SK-MEL-5 (cell line): ENCODE measurements at regions not wholly inside any gene's neighbourhood (a gene's known extent, or its start where the extent isn't known, plus 50 kb on each side); places are given as distances from the start of the nearest gene placed in this dataset.

ENCODE experiments used
- DNase-seq: peaks from one replicate; pipeline ENCODE4 v3.0.0-alpha.2; 2016; ENCODE audit warnings: low read depth, low spot score
- in situ Hi-C: cut with HindIII; loops from 2 replicates; pipeline ENCODE4 v1.10.0; 2016; ENCODE audit warnings: low sequenced_read_pairs, high pct_unique_total_duplicates, low pct_unique_long_range_greater_than_20kb

- in situ Hi-C loops, result no loop called here
- no peak for DNase-seq
Measured at GRCh38 chr1:170262276-170262939, 116.6 kb downstream of the NTMT2 start.

- DNase-seq, result no peak
- in situ Hi-C loops, result no loop called here
Measured at GRCh38 chr1:170265234-170265633, 119.5 kb downstream of the NTMT2 start.

GRCh38 chr1:170267317-170267716 lies 121.6 kb downstream of the NTMT2 start:
- in situ Hi-C loops, result no loop called here
- DNase-seq, result peak; percentile 55

- DNase-seq, result no peak
- in situ Hi-C loops, result no loop called here
Measured at GRCh38 chr1:170271430-170272161, 125.8 kb downstream of the NTMT2 start.

- in situ Hi-C loops, result no loop called here
- no peak for DNase-seq
Measured at GRCh38 chr1:170273291-170274130, 127.8 kb downstream of the NTMT2 start.

DNA sequence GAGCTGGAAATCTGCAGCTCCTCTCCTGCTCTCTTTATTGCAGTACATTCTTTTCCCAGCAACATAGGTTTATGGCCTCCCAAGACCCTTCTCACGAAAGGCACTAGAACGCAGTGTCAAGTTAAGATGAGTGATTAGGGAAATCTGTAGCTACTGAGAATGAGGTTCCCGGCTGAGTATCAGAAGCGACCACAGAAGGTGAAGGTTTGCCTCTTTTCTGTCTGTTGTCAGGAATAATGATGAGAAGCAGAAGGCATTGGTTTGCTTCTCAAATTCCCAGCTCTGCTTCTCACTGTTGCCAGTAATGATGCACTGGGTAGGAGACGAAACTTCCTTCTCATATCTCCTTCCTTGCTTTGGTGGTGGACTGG lies 128.4 kb downstream of the NTMT2 start:
- in situ Hi-C loops, result no loop called here

GRCh38 chr1:170277985-170278384 lies 132.2 kb downstream of the NTMT2 start:
- DNase-seq, result no peak
- in situ Hi-C loops, result no loop called here

More for the DNA sequence above, 128.4 kb downstream of the NTMT2 start:
- DNase-seq, result no peak

GRCh38 chr1:170284016-170284415 lies 138.3 kb downstream of the NTMT2 start:
- in situ Hi-C loops, result no loop called here

GRCh38 chr1:170284512-170284911 lies 138.8 kb downstream of the NTMT2 start:
- no peak for DNase-seq
- in situ Hi-C loops, result no loop called here

More at GRCh38 chr1:170284016-170284415, 138.3 kb downstream of the NTMT2 start:
- no peak for DNase-seq

GRCh38 chr1:170284951-170285350 lies 139.2 kb downstream of the NTMT2 start:
- DNase-seq, result no peak
- in situ Hi-C loops, result no loop called here

DNA sequence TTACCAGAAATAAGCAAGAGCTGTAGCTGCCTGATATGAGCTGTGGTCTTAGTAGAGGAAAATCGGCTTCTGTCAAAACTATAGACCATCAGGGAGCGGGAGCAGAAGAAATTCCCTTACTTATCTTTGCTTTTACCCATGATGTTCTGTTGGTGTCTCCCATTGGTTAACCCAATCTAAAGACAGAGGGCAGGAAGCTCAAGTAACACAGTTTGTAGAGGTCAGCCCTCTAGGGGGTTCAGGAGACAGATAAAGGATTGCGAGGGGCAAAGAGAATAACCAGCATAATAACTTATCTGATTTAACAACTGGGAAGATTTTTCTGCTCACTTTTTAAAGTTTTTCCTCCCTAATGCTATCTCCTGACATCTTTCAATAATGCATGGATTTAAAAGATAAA lies 142.4 kb downstream of the NTMT2 start:
- DNase-seq, result no peak

GRCh38 chr1:170290276-170290675 lies 144.5 kb downstream of the NTMT2 start:
- in situ Hi-C loops, result no loop called here
- no peak for DNase-seq

More for the DNA sequence above, 142.4 kb downstream of the NTMT2 start:
- in situ Hi-C loops, result no loop called here

DNA sequence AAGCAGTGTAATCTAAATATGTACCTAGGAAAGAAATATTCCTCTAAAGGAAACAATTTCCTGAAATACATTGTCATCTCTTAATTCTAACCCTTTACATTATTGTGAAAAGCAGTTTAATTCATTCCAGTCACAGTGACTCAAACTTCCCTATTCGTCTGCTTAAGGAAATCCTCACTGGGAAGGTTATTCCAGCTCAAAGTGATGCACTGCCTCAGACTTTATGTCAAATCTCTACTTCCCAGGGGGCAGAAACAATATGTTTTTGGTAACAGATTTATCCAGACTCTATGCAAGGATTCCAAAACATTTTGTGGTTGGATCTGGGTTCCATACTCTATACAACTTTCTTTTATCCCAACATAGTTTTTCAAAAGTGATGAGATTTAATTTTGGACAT lies 145.2 kb downstream of the NTMT2 start:
- no peak for DNase-seq
- in situ Hi-C loops, result no loop called here

DNA sequence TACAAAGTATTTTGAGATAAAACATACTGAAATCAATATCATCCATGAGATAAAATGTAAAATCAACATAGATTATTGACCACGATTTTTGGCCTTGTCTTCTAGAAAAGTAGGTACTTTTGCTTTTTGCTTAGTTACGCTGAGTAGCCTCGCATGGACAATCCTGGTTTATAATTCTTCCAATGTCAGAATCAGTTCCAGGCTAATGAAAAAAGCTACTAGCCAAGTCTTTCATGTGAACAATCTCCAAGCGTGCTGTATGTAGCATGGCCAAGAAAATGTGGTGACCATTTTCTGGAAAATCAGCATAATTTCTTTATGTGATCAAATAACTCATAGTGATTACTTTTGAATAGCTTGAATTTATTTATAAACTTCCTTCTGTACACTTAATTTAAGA lies 145.8 kb downstream of the NTMT2 start:
- DNase-seq, result no peak
- in situ Hi-C loops, result no loop called here

GRCh38 chr1:170296211-170296610 lies 150.5 kb downstream of the NTMT2 start:
- in situ Hi-C loops, result no loop called here

DNA sequence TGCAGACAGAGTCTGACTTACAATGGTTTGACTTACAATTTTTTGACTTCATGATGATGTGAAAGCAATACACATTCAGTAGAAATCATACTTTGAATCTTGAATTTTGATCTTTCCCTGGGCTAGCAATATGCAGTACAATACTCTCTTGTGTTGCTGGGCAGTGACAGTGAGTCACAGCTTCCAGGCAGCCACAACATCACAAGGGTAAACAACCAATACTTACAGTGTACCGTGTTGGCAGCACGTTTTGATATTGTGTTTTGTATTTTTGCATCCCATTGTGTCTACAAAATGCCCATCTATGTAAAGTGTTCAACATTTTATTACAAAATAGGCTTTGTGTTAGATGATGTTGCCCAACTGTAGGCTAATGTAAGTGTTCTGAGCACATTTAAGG lies 150.9 kb downstream of the NTMT2 start:
- peak; percentile 86 for DNase-seq

More at GRCh38 chr1:170296211-170296610, 150.5 kb downstream of the NTMT2 start:
- DNase-seq, result peak; percentile 21

DNA sequence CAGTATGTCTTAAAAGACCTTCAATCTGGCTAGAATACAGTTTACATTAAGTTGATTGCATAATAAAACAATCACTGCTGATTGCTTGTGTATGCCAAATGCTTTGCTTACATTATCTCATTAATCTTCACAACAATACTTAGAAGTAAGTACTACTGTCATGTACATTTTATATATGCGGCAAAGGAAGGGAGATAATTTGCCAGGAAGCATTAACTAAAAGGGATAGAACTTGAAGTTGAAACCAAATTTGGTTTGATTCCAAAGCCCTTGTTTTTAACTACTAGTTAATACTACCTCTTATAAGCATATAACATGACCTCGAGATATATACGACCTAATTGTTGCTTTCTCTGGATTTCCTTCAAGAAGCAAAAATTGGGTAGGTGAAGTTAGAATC lies 155.8 kb downstream of the NTMT2 start:
- in situ Hi-C loops, result no loop called here
- DNase-seq, result no peak

More for the DNA sequence above, 150.9 kb downstream of the NTMT2 start:
- in situ Hi-C loops, result no loop called here

GRCh38 chr1:170303034-170303433 lies 157.3 kb downstream of the NTMT2 start:
- in situ Hi-C loops, result no loop called here
- DNase-seq, result no peak
